HEK293 (cell line): ENCODE measurements at regions not wholly inside any gene's neighbourhood (a gene's known extent, or its start where the extent isn't known, plus 50 kb on each side); places are given as distances from the start of the nearest gene placed in this dataset.

ENCODE experiments used
- CTCF ChIA-PET: fragments of 350-600 bp; formaldehyde crosslinking; extraction: SDS; loops from one replicate; lab custom pipeline; 2021; ENCODE audit warnings: antibody characterized with exemption; lab: Yijun Ruan, JAX
- POLR2A ChIA-PET: fragments of 300-600 bp; formaldehyde crosslinking; extraction: SDS; loops from one replicate; lab custom pipeline; 2020; ENCODE audit warnings: antibody characterized with exemption, inconsistent platforms; lab: Yijun Ruan, JAX
- H3K27ac ChIP-seq: fragments of 200-500 bp; sonication (Bioruptor generic); 2 replicates; pipeline ENCODE4 v1.5.1; 2014; ENCODE audit warnings: low read depth, low read length, control low read depth, inconsistent platforms; ENCODE audit errors: extremely low read depth
- H3K36me3 ChIP-seq, 2 experiments: fragments of 200-500 bp in 1 of 2; sonication (Bioruptor generic) in 1 of 2; 1 replicate in 1 of 2; 2 replicates in 1 of 2; pipeline ENCODE4 v1.5.1; 2014 to 2017; ENCODE audit warnings: inconsistent platforms in 2 of 2, low read length in 2 of 2; ENCODE audit not compliant: control insufficient read depth in 2 of 2, insufficient read depth in 1 of 2
- H3K4me1 ChIP-seq: fragments of 200-500 bp; sonication (Bioruptor generic); 2 replicates; pipeline ENCODE4 v1.5.1; 2014; ENCODE audit warnings: mild to moderate bottlenecking, low read length, inconsistent platforms; ENCODE audit not compliant: control insufficient read depth, insufficient read depth
- H3K4me3 ChIP-seq: 2 replicates; pipeline ENCODE4 v1.5.1; 2011; ENCODE audit warnings: low read depth, mild to moderate bottlenecking, control low read depth, low read length, moderate library complexity
- H3K9me3 ChIP-seq: fragments of 200-500 bp; sonication (Bioruptor generic); 2 replicates; pipeline ENCODE4 v1.5.1; 2014; ENCODE audit warnings: low read depth, low read length, inconsistent platforms; ENCODE audit not compliant: control insufficient read depth, insufficient read depth
- AEBP2 ChIP-seq: fragments of 450-650 bp; formaldehyde crosslinking; IDR thresholded peaks from 2 replicates; pipeline ENCODE4 v1.5.1; 2016; ENCODE audit warnings: missing biosample characterization, missing genetic modification characterization, borderline replicate concordance
- BCL11A ChIP-seq: fragments of 450-650 bp; formaldehyde crosslinking; IDR thresholded peaks from 2 replicates; pipeline ENCODE4 v1.5.1; 2016; ENCODE audit warnings: low read depth, missing biosample characterization, missing genetic modification characterization
- GLI4 ChIP-seq: fragments of 450-650 bp; formaldehyde crosslinking; IDR thresholded peaks from 2 replicates; pipeline ENCODE4 v1.5.1; 2016; ENCODE audit warnings: missing biosample characterization, missing genetic modification characterization
- HOXC10 ChIP-seq: sonication (generic); formaldehyde crosslinking; IDR thresholded peaks from 2 replicates; pipeline ENCODE4 v1.8.1; 2023; ENCODE audit warnings: mild to moderate bottlenecking, missing genetic modification reagents
- PRDM1 ChIP-seq: fragments of 450-650 bp; formaldehyde crosslinking; IDR thresholded peaks from 2 replicates; pipeline ENCODE4; 2016; ENCODE audit warnings: missing biosample characterization, missing genetic modification characterization
- TRIM28 ChIP-seq: IDR thresholded peaks from 2 replicates; pipeline ENCODE4 v1.6.1; 2011; ENCODE audit warnings: low read length, control low read depth, borderline replicate concordance
- ZNF114 ChIP-seq: fragments of 450-650 bp; formaldehyde crosslinking; IDR thresholded peaks from 2 replicates; pipeline ENCODE4 v1.5.0; 2017; ENCODE audit warnings: missing biosample characterization, missing genetic modification characterization
- ZNF132 ChIP-seq: fragments of 450-650 bp; formaldehyde crosslinking; IDR thresholded peaks from 2 replicates; pipeline ENCODE4 v1.5.1; 2017; ENCODE audit warnings: missing biosample characterization, missing genetic modification characterization, borderline replicate concordance
- ZNF221 ChIP-seq: fragments of 450-650 bp; formaldehyde crosslinking; IDR thresholded peaks from 2 replicates; pipeline ENCODE4 v1.5.1; 2017; ENCODE audit warnings: missing biosample characterization, missing genetic modification characterization, borderline replicate concordance
- ZNF223 ChIP-seq: fragments of 450-650 bp; formaldehyde crosslinking; IDR thresholded peaks from 2 replicates; pipeline ENCODE4 v1.5.1; 2016; ENCODE audit warnings: missing biosample characterization, missing genetic modification characterization
- ZNF23 ChIP-seq: fragments of 450-650 bp; formaldehyde crosslinking; IDR thresholded peaks from 2 replicates; pipeline ENCODE4 v1.5.1; 2016; ENCODE audit warnings: missing biosample characterization, missing genetic modification characterization, borderline replicate concordance
- ZNF549 ChIP-seq: fragments of 450-650 bp; IDR thresholded peaks from 2 replicates; pipeline ENCODE4 v1.5.1; 2018; ENCODE audit warnings: missing biosample characterization, missing genetic modification characterization, mild to moderate bottlenecking, inconsistent platforms, moderate library complexity
- ZNF555 ChIP-seq: fragments of 450-650 bp; formaldehyde crosslinking; conservative IDR thresholded peaks from 2 replicates; pipeline ENCODE4 v1.5.1; 2017; ENCODE audit warnings: missing biosample characterization, mild to moderate bottlenecking, missing genetic modification characterization, inconsistent platforms
- ZNF558 ChIP-seq: fragments of 450-650 bp; formaldehyde crosslinking; IDR thresholded peaks from 2 replicates; pipeline ENCODE4 v1.5.1; 2016; ENCODE audit warnings: missing biosample characterization, missing genetic modification characterization
- TF ChIP-seq, protein P1 (sequence below): fragments of 450-650 bp; formaldehyde crosslinking; IDR thresholded peaks from 2 replicates; pipeline ENCODE4 v1.5.1; 2017; ENCODE audit warnings: missing biosample characterization, missing genetic modification characterization
- TF ChIP-seq, protein P2 (sequence below): fragments of 450-650 bp; formaldehyde crosslinking; optimal IDR thresholded peaks from 2 replicates; pipeline ENCODE3; 2016; ENCODE audit warnings: missing biosample characterization, mild to moderate bottlenecking, missing genetic modification characterization

DNA sequence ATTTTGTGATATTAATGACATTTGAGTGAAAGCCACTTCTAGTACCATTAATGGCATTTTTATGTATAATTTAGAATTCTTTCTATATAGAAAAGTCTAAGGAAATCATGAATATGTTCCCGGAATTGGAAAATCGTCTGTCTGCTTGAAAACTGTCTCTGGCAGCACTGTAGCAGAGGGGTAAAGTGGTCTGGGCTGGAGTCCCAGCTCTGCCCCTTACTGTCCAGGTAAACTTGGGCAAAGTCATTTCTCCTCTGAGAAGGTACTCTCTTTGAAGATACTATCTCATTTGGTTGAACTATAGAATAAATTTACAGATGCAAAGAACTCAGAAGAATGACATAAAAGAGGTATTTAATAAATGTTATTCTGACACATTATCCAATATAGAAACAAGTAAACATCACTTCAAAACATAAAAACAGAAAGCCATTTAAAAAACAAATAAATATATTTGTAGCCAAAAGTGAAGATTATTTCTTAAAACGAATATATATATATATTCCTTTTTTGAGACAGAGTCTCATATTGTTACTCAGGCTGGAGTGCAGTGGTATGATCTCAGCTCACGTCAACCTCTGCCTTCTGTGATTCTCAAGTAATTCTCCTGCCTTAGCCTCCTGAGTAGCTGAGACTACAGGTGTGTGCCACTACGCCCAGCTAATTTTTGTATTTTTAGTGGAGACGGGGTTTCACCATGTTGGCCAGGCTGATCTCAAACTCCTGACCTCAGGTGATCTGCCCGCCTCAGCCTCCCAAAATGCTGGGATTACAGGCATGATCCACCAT is 149.8 kb upstream of the ITGA4 start:
- peaks cover 8% of the 10 kb centered on the region for H3K4me1 ChIP-seq
- POLR2A ChIA-PET = no interaction called here
- TF ChIP-seq ZNF221 (tag by site-specific recombination) (no peak), AEBP2 (tag by site-specific recombination) (no peak), HOXC10 (CRISPR knock-in tag) (no peak), PRDM1 (tag by site-specific recombination) (no peak), BCL11A (tag by site-specific recombination) (no peak), GLI4 (tag by site-specific recombination) (no peak), ZNF558 (tag by site-specific recombination) (no peak), ZNF223 (tag by site-specific recombination) (no peak)
- CTCF ChIA-PET = no interaction called here
- no peak overlapping the region for H3K4me3 ChIP-seq
- H3K36me3 ChIP-seq = no peaks in the 10 kb centered on the region
- H3K9me3 ChIP-seq = no peaks in the 10 kb centered on the region
- H3K27ac ChIP-seq = no peak overlapping the region

DNA sequence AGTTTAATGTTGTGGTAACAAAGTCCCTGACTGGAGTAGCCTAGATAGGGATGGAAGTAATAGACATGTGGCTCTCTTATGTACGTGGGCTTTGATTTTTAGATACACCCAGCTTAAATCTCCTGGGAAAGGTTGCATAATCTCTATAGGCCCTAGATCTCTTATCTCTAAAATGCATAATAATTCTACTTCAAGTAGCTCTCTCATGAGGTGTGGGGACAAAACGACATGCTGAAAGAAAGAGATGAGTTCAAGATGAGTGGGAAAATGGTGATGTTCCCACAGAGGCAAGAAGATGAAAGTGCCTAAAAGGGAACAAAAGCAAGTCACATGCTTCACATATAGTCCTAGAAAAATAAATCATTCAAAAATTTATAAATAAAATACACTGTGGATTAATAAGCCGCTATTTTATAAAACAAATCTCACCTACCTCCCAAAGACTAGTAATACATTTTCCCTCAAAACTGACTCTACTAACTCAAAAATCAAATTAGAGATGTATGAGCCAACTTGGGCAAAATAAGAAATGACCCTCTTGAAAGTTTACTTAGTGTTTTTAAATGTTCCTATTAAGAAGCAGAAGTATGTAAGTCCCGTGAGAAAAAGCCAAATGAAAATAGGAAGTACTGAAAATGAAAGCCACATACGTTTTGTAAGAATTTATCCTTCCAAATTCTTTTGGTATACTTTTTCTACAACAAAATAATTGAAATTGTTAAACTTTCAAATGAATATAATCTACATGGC is 148.2 kb upstream of the ITGA4 start:
- no peak overlapping the region for H3K27ac ChIP-seq
- CTCF ChIA-PET = interaction anchor here (0.7 kb wide), 1 partner anchor 12 kb away, joined by 3 read pairs; no protein-coding TSS in a partner anchor
- no peak for TF ChIP-seq ZNF23 (tag by site-specific recombination)
- TF ChIP-seq, protein P1, sequence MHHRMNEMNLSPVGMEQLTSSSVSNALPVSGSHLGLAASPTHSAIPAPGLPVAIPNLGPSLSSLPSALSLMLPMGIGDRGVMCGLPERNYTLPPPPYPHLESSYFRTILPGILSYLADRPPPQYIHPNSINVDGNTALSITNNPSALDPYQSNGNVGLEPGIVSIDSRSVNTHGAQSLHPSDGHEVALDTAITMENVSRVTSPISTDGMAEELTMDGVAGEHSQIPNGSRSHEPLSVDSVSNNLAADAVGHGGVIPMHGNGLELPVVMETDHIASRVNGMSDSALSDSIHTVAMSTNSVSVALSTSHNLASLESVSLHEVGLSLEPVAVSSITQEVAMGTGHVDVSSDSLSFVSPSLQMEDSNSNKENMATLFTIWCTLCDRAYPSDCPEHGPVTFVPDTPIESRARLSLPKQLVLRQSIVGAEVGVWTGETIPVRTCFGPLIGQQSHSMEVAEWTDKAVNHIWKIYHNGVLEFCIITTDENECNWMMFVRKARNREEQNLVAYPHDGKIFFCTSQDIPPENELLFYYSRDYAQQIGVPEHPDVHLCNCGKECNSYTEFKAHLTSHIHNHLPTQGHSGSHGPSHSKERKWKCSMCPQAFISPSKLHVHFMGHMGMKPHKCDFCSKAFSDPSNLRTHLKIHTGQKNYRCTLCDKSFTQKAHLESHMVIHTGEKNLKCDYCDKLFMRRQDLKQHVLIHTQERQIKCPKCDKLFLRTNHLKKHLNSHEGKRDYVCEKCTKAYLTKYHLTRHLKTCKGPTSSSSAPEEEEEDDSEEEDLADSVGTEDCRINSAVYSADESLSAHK (tag by site-specific recombination) = no peak
- TF ChIP-seq ZNF114 (tag by site-specific recombination) = no peak
- no peak for TF ChIP-seq ZNF549
- TF ChIP-seq ZNF555 (tag by site-specific recombination) = no peak
- TF ChIP-seq PRDM1 (tag by site-specific recombination) = no peak
- no peak for TF ChIP-seq TRIM28
- TF ChIP-seq ZNF132 (tag by site-specific recombination) = no peak
- TF ChIP-seq, protein P2, sequence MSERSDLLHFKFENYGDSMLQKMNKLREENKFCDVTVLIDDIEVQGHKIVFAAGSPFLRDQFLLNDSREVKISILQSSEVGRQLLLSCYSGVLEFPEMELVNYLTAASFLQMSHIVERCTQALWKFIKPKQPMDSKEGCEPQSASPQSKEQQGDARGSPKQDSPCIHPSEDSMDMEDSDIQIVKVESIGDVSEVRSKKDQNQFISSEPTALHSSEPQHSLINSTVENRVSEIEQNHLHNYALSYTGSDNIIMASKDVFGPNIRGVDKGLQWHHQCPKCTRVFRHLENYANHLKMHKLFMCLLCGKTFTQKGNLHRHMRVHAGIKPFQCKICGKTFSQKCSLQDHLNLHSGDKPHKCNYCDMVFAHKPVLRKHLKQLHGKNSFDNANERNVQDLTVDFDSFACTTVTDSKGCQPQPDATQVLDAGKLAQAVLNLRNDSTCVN (tag by site-specific recombination) = no peak
- POLR2A ChIA-PET = no interaction called here
- H3K36me3 ChIP-seq = no peaks in the 10 kb centered on the region
- no peak overlapping the region for H3K4me3 ChIP-seq
- H3K9me3 ChIP-seq = no peaks in the 10 kb centered on the region
- H3K4me1 ChIP-seq = peaks cover 8% of the 10 kb centered on the region
